Subcutaneous abdominal adipose tissue (tissue), 5 donors: ENCODE measurements at regions not wholly inside any gene's neighbourhood (a gene's known extent, or its start where the extent isn't known, plus 50 kb on each side); places are given as distances from the start of the nearest gene placed in this dataset.
"Not testable (repeated sequence)": the region's sequence is repeated elsewhere in the genome, so short reads cannot be mapped to it uniquely, and the experiment has no call there.

Source experiments
- H3K27ac ChIP-seq: one replicate; pipeline ENCODE4 v1.7.0; 2013; ENCODE audit warnings: low read depth, mild to moderate bottlenecking, inconsistent platforms, low read length, moderate library complexity
- H3K27me3 ChIP-seq, 5 donors: one replicate each; pipeline ENCODE4 v1.7.0; 2013; ENCODE audit warnings: low read length in 5 of 5, inconsistent platforms in 1 of 5; ENCODE audit not compliant: control insufficient read depth in 5 of 5, insufficient read depth in 4 of 5
- H3K36me3 ChIP-seq, 5 donors: one replicate each; pipeline ENCODE4 v1.7.0; 2013; ENCODE audit warnings: low read length in 5 of 5; ENCODE audit not compliant: control insufficient read depth in 5 of 5, insufficient read depth in 5 of 5
- H3K4me1 ChIP-seq, 5 donors: one replicate each; pipeline ENCODE4 v1.7.0; 2013; ENCODE audit warnings: low read length in 5 of 5, mild to moderate bottlenecking in 3 of 5, moderate library complexity in 1 of 5; ENCODE audit not compliant: control insufficient read depth in 5 of 5, insufficient read depth in 5 of 5
- H3K4me3 ChIP-seq, 5 donors: one replicate each; pipeline ENCODE4 v1.7.0; 2013; ENCODE audit warnings: low read length in 5 of 5, low read depth in 1 of 5
- H3K9ac ChIP-seq, 5 donors: one replicate each; pipeline ENCODE4 v1.7.0; 2013; ENCODE audit warnings: low read length in 5 of 5, mild to moderate bottlenecking in 4 of 5, moderate library complexity in 3 of 5
- H3K9me3 ChIP-seq, 5 donors: one replicate each; pipeline ENCODE4 v1.7.0; 2013; ENCODE audit warnings: low read length in 5 of 5; ENCODE audit not compliant: control insufficient read depth in 5 of 5
- donor health status: healthy.
- donor health status: healthy.
- donor health status: healthy.
- donor health status: healthy.
- donor health status: healthy.

DNA sequence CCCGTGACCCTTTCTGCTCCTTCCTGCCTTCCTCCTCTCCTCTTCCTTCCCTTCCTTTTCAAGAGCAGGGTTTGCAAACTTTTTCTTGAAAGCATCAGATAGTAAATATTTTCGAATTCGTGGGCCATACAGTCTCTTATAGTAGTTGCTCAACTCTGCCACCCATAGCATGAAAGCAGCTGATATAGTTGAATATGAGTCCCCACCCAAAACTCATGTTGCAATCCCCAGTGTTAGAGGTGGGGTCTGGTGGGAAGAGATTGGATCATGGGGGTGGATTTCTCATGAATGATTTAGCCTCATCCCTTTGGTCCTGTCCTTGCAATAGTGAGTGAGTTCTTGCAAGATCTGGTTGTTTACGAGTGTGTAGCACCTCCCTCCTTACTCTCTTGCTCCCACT is 114.3 kb downstream of the UNC93B1 start:
- not testable (repeated sequence) for H3K4me3 ChIP-seq, H3K9me3 ChIP-seq, H3K36me3 ChIP-seq, H3K4me1 ChIP-seq, H3K27me3 ChIP-seq, H3K27ac ChIP-seq, H3K9ac ChIP-seq

DNA sequence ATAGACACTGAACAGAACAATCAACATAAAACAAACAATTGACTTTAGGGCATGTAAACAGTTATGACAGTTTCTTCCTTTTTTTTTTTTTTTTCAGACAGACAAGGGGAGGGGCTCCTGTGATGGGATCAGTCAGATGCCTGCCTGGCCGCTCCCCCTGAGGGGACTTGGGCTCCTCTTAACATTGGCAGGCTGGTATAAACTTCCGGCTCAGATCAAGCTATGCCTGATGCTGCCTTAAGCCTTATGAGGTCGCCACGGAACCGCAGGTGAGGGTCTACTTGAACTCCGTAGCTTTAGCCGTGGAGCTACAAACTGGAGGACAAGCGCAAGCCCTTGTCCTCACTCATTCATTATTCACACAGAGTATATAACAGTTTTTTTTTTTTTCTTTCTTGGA is 115.8 kb downstream of the UNC93B1 start:
- H3K27ac ChIP-seq, H3K27me3 ChIP-seq, H3K4me3 ChIP-seq: not testable (repeated sequence)

GRCh38 chr11:67886672-67887071 is 117.2 kb downstream of the UNC93B1 start:
- H3K4me1 ChIP-seq, H3K4me3 ChIP-seq, H3K27ac ChIP-seq, H3K27me3 ChIP-seq, H3K9ac ChIP-seq, H3K9me3 ChIP-seq, H3K36me3 ChIP-seq: not testable (repeated sequence)

More for the DNA sequence above, 115.8 kb downstream of the UNC93B1 start:
- H3K9ac ChIP-seq, H3K36me3 ChIP-seq, H3K4me1 ChIP-seq, H3K9me3 ChIP-seq: not testable (repeated sequence)

DNA sequence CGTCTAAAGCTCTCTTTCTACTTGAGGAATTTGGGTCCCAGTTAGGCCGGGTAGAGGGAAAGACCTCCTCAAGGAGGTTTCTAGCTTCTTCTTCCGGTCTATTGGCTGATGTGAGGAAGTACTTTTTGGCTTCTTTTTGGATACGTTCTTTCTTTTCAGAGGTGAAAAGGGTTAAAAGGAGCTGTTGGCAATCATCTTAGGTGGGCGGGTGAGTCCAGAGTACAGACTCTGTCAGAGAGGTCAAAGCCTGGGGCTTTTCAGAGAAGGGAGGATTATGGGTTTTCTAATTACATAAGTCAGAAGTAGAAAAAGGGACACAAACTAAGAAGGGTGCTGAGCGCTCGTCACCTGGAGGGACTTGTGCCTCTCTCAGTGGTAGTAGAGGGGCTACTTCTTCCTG is 117.7 kb downstream of the UNC93B1 start:
- not testable (repeated sequence) for H3K27ac ChIP-seq, H3K9ac ChIP-seq, H3K27me3 ChIP-seq, H3K4me3 ChIP-seq, H3K9me3 ChIP-seq, H3K36me3 ChIP-seq, H3K4me1 ChIP-seq

DNA sequence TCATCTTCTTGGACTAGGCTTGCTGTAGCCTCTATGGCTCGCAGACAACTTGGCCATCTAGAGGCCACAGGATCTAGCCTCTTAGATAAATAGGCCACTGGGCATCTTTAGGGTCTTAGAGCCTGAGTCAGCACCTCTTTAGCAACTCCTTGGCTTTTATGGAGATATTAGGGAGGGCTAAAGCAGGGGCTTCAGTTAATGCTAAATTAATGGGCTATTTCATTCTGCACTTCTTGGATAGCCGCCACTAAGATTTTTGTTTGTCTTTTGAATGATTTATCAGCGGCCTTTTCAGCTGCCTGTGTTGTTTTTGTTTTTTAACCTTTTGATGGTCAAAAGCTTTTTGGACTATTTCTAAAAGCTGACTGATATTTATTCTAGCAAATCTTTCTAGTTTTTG is 118.3 kb downstream of the UNC93B1 start:
- not testable (repeated sequence) for H3K4me3 ChIP-seq, H3K9me3 ChIP-seq, H3K4me1 ChIP-seq, H3K27me3 ChIP-seq, H3K9ac ChIP-seq, H3K36me3 ChIP-seq, H3K27ac ChIP-seq

DNA sequence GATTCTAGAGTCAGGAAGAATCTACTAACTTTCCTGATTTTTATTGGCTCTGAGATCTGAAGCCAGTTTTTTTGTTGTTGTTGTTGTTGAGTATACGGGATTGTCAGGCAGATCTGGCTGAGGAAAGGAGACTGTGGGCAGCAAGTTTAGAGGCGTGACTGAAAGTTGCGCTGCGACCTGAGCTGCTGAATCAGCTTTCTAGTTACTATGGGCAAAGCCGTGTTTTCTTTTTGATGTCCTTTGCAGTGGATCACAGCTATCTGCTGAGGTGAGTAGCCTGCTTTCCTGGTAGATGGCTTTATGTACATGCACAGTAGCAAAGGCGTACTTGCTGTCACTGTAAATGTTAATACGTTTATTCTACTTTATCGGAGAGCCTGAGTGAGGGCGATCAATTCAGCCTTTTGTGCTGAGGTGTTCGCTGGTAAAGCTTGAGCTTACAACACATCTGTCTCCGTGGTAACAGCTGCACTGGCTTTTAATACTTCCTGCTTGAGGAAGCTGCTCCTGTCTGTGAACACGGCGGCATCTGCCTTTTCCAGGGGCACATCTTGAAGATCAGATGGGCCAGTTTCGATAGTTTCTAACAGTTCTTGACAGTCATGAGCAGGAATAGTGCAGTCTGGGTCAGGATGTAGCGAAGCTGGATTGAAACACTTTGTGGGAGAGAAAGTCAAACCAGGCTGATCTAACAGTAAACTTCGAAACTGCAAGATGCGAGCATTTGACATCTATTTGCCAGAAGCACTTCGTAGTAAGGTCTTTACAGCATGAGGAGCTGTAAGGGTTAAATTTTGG is 118.9 kb downstream of the UNC93B1 start:
- not testable (repeated sequence) for H3K9ac ChIP-seq, H3K4me1 ChIP-seq, H3K27ac ChIP-seq, H3K4me3 ChIP-seq, H3K36me3 ChIP-seq, H3K27me3 ChIP-seq, H3K9me3 ChIP-seq

- not testable (repeated sequence) for H3K36me3 ChIP-seq, H3K9me3 ChIP-seq, H3K27ac ChIP-seq, H3K4me1 ChIP-seq, H3K27me3 ChIP-seq, H3K9ac ChIP-seq, H3K4me3 ChIP-seq
These were observed 119.7 kb downstream of the UNC93B1 start for GRCh38 chr11:67884073-67884757.

DNA sequence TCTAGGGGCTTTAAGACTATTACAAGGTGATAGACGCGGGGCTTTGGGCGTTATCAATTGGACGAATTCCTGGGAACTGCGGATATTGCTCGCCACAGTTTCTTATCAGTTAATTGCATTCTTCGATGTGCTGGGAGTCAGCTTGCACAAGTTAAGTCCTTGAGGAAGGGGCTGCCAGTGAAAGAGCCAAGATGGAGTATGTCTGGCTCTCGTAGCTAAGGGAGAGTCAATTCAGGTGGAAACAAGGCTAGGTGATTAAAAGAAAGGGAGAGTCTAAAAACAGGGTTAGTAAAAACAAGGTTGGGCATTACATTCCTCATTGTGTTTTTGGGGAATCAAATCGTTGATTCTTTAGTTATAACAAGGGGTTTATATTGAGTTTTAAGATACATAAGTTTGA is 121.6 kb downstream of the UNC93B1 start:
- not testable (repeated sequence) for H3K9ac ChIP-seq, H3K9me3 ChIP-seq, H3K27ac ChIP-seq, H3K27me3 ChIP-seq, H3K4me3 ChIP-seq, H3K36me3 ChIP-seq, H3K4me1 ChIP-seq

DNA sequence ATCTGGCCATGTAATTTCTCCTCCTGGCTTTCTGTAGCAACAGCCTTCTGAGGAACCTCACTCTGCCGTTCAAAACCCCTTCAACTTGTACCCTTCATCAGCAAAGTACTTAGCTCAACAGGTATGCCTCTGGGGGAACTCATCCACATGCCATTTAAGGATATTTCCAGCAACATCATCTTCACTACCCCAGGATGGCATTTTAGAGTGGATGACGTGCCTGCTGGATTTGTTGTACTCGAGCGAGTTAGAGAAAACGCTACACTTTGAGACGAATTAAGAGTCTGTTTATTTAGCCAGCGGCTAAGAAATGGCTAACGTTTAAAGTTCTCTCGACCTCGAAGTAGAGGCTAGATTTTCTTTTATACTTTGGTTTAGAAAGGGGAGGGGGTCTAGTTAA is 122.1 kb downstream of the UNC93B1 start:
- H3K9ac ChIP-seq, H3K4me3 ChIP-seq, H3K4me1 ChIP-seq, H3K27ac ChIP-seq, H3K27me3 ChIP-seq, H3K36me3 ChIP-seq, H3K9me3 ChIP-seq: not testable (repeated sequence)

DNA sequence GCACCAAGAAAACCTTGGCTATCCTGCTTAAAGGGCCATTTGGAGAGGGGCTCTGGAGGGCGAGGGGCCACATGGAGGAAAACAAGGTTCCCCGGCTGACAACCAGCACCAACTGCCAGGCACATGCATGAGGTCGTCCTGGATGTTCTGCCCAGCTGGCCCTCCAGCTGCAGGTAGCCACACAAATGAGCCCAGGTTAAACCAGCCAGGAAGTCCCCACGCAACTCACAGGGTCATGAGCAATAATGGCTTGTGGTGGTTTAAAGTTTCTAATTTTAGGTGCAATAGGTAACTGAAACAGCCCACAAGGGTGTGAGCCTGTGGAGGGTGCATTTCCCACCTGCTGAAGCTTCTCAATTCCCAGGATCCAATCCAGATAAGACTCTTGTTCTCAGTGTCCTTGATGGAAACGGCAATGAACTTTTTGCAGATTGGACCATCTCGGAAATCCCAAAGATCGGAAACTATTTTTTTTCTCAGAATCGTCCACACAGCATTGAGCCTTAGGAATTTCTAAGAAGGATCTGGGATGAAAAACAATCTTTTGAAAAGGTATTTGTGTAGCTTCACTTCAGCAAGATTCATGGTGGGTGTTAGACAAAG is 123.2 kb downstream of the UNC93B1 start:
- H3K27ac ChIP-seq, H3K9me3 ChIP-seq, H3K4me1 ChIP-seq, H3K4me3 ChIP-seq, H3K27me3 ChIP-seq, H3K9ac ChIP-seq, H3K36me3 ChIP-seq: not testable (repeated sequence)
